K562 (cell line): ENCODE measurements at regions not wholly inside any gene's neighbourhood (a gene's known extent, or its start where the extent isn't known, plus 50 kb on each side); places are given as distances from the start of the nearest gene placed in this dataset.

Source experiments
- ATAC-seq: fragments of 200-7000 bp; cut with Tn5 transposase; 3 replicates; pipeline ENCODE4 v1.9.1; 2020; ENCODE audit warnings: moderate library complexity
- BruUV-seq: library from RNA; stranded (reverse); fragments of 400-500 nt; replicated peaks from 2 replicates; lab custom pipeline; 2021; lab: Mats Ljungman, UMichigan
- CTCF ChIA-PET: fragments of 300-600 bp; formaldehyde crosslinking; extraction: SDS; loops from one replicate; lab custom pipeline; 2021; ENCODE audit warnings: low intra/inter-chr PET ratio; lab: Yijun Ruan, JAX
- POLR2A ChIA-PET: fragments of 300-600, 350-650 bp; sonication (Branson Sonifier 250); formaldehyde crosslinking; extraction: SDS; loops from one replicate; lab custom pipeline; 2021; ENCODE audit warnings: antibody characterized with exemption, inconsistent platforms; lab: Yijun Ruan, JAX
- DNase-seq, 4 experiments: peaks; one replicate each; pipeline versions ENCODE4 v3.0.0 to v3.0.0-alpha.2; 2011 to 2018; ENCODE audit warnings: low spot score in 3 of 4, mixed read lengths in 3 of 4; ENCODE audit errors: extremely low read depth in 1 of 4
- FAIRE-seq: peaks from 2 replicates; lab custom pipeline; 2011; peaks lifted over from hg19 to GRCh38; lab: Jason Lieb, UNC
- H2AFZ ChIP-seq: 2 replicates; pipeline ENCODE4 v1.6.0; 2011; ENCODE audit warnings: low read depth, low read length, control low read depth, inconsistent platforms
- H3K27ac ChIP-seq: fragments of 200-600 bp; 3 replicates; pipeline ENCODE4 v1.8.0; 2011; ENCODE audit warnings: low read depth, mild to moderate bottlenecking, control low read depth, inconsistent platforms, low read length, moderate library complexity, mixed read lengths; ENCODE audit errors: extremely low read depth
- H3K27me3 ChIP-seq, 2 experiments: fragments of 300-600 bp in 1 of 2; 2 replicates in 1 of 2; 3 replicates in 1 of 2; pipeline versions ENCODE4 v1.6.0 to v1.8.0; 2011; ENCODE audit warnings: inconsistent platforms in 2 of 2, low read length in 2 of 2, mild to moderate bottlenecking in 1 of 2, mixed read lengths in 1 of 2, moderate library complexity in 1 of 2; ENCODE audit not compliant: control insufficient read depth in 2 of 2, insufficient read depth in 2 of 2
- H3K36me3 ChIP-seq: fragments of 300-600 bp; 3 replicates; pipeline ENCODE4 v1.8.0; 2011; ENCODE audit warnings: mild to moderate bottlenecking, low read length, inconsistent platforms; ENCODE audit not compliant: control insufficient read depth, insufficient read depth
- H3K4me1 ChIP-seq, 2 experiments: fragments of 200-600 bp in 1 of 2; replicated peaks in 1 of 2; 2 replicates in 1 of 2; 3 replicates in 1 of 2; pipeline versions ENCODE4 v1.5.1 to v1.8.0; 2011; ENCODE audit warnings: inconsistent platforms in 2 of 2, low read length in 2 of 2, mild to moderate bottlenecking in 1 of 2, mixed read lengths in 1 of 2, moderate library complexity in 1 of 2; ENCODE audit not compliant: control insufficient read depth in 2 of 2, insufficient read depth in 2 of 2
- H3K4me2 ChIP-seq: 2 replicates; pipeline ENCODE4 v1.6.1; 2011; ENCODE audit warnings: low read length, control low read depth, inconsistent platforms, mixed read lengths; ENCODE audit not compliant: insufficient read depth
- H3K4me3 ChIP-seq: fragments of 200-600 bp; sonication (generic), shearing (Covaris generic); 2 replicates; pipeline ENCODE4 v1.5.1; 2016; ENCODE audit warnings: control low read depth, inconsistent platforms
- H3K79me2 ChIP-seq: fragments of 200-600 bp; 3 replicates; pipeline ENCODE4 v1.8.0; 2011; ENCODE audit warnings: low read length, inconsistent platforms; ENCODE audit not compliant: control insufficient read depth, insufficient read depth
- H3K9ac ChIP-seq, 2 experiments: 2 replicates each; pipeline versions ENCODE4 v1.6.0 to v1.6.1; 2011; ENCODE audit warnings: low read depth in 2 of 2, low read length in 2 of 2, control low read depth in 1 of 2, inconsistent platforms in 1 of 2, mild to moderate bottlenecking in 1 of 2, mixed read lengths in 1 of 2; ENCODE audit not compliant: insufficient read depth in 1 of 2
- H3K9me1 ChIP-seq: one replicate; pipeline ENCODE4 v1.6.0; 2011; ENCODE audit warnings: inconsistent platforms, mild to moderate bottlenecking, low read length, moderate library complexity; ENCODE audit not compliant: control insufficient read depth, insufficient read depth
- H3K9me3 ChIP-seq: replicated peaks from 2 replicates; pipeline ENCODE4 v1.5.1; 2011; ENCODE audit warnings: low read depth, low read length, inconsistent platforms; ENCODE audit not compliant: control insufficient read depth, insufficient read depth
- H4K20me1 ChIP-seq: replicated peaks from 2 replicates; pipeline ENCODE4 v1.6.1; 2011; ENCODE audit warnings: low read length, inconsistent platforms, mixed read lengths; ENCODE audit not compliant: control insufficient read depth, insufficient read depth
- CBX5 ChIP-seq: IDR thresholded peaks from 2 replicates; pipeline ENCODE4 v1.6.1; 2014; ENCODE audit warnings: low read depth, borderline replicate concordance
- ETV5 ChIP-seq: sonication (generic); formaldehyde crosslinking; IDR thresholded peaks from 2 replicates; pipeline ENCODE4 v1.4.0; 2020; ENCODE audit warnings: low read depth, mild to moderate bottlenecking, missing genetic modification reagents
- LCOR ChIP-seq: sonication (generic); formaldehyde crosslinking; IDR thresholded peaks from 2 replicates; pipeline ENCODE4 v1.8.0; 2022; ENCODE audit warnings: mild to moderate bottlenecking, missing genetic modification reagents
- PHF8 ChIP-seq: fragments of 200-600 bp; sonication (generic); IDR thresholded peaks from 2 replicates; pipeline ENCODE4 v1.6.1; 2012; ENCODE audit warnings: mixed run types, mild to moderate bottlenecking, inconsistent platforms, low read length, moderate library complexity, borderline replicate concordance
- POLR2AphosphoS2 ChIP-seq: IDR thresholded peaks from 2 replicates; pipeline ENCODE4 v1.6.1; 2012; ENCODE audit warnings: low read length, improper control_type of control experiment
- POLR2H ChIP-seq: IDR thresholded peaks from 2 replicates; pipeline ENCODE4 v1.6.1; 2016; ENCODE audit warnings: missing genetic modification characterization, low read depth, mild to moderate bottlenecking, control low read depth, missing compliant biosample characterization, moderate library complexity
- U2AF1 ChIP-seq: fragments of 200-400 bp; formaldehyde crosslinking; optimal IDR thresholded peaks from 2 replicates; pipeline ENCODE3; 2017; ENCODE audit warnings: mild to moderate bottlenecking, low read depth, low read length, moderate library complexity
- ZBTB1 ChIP-seq: sonication (generic); formaldehyde crosslinking; IDR thresholded peaks from 2 replicates; pipeline ENCODE4 v1.8.1; 2023; ENCODE audit warnings: missing genetic modification reagents, low read depth, mild to moderate bottlenecking, borderline replicate concordance
- ZFP30 ChIP-seq: fragments of 250-450 bp; sonication (Bioruptor Pico); IDR thresholded peaks from 2 replicates; pipeline ENCODE4 v1.8.0; 2022; ENCODE audit warnings: moderate library complexity, mild to moderate bottlenecking, inconsistent platforms, borderline replicate concordance
- ZNF41 ChIP-seq: fragments of 250-450 bp; sonication (Bioruptor Pico); conservative IDR thresholded peaks from 2 replicates; pipeline ENCODE4 v1.4.0; 2020; ENCODE audit warnings: mild to moderate bottlenecking
- ZNF695 ChIP-seq: fragments of 450-650 bp; formaldehyde crosslinking; IDR thresholded peaks from 2 replicates; pipeline ENCODE4 v1.4.0; 2020; ENCODE audit warnings: mild to moderate bottlenecking, moderate library complexity
- ZNF77 ChIP-seq: fragments of 250-450 bp; sonication (Bioruptor Pico); IDR thresholded peaks from 2 replicates; pipeline ENCODE4 v1.5.0; 2020
- ZNF830 ChIP-seq: fragments of 250-450 bp; sonication (Bioruptor Pico); IDR thresholded peaks from 2 replicates; pipeline ENCODE4 v1.5.0; 2021; ENCODE audit warnings: mild to moderate bottlenecking
- ZZZ3 ChIP-seq: fragments of 450-650 bp; IDR thresholded peaks from 2 replicates; pipeline ENCODE4 v1.6.1; 2016; ENCODE audit warnings: antibody characterized with exemption, mild to moderate bottlenecking, moderate library complexity
- WGBS: fragments of 100-300 bp; shearing (Covaris generic); methylation state at CpG from one replicate; pipeline ENCODE4 v1.1.6; 2016; ENCODE audit warnings: low coverage, mixed read lengths; ENCODE audit not compliant: insufficient coverage; ENCODE audit errors: missing lambda C conversion rate; 5-methylcytosine and 5-hydroxymethylcytosine counted together
- in situ Hi-C: fragments of 300-500 bp; cut with MboI; formaldehyde crosslinking; loops from 4 replicates; pipeline ENCODE4 v1.15.0; 2018; ENCODE audit warnings: inconsistent platforms, mixed read lengths
- intact Hi-C: fragments of 100-400 bp; cut with micrococcal nuclease; formaldehyde crosslinking; loops from 2 replicates; pipeline ENCODE4 v1.14.2; 2022
- TF ChIP-seq, protein P1 (sequence below): fragments of 450-650 bp; IDR thresholded peaks from 2 replicates; pipeline ENCODE4 v1.6.1; 2014; ENCODE audit warnings: low read depth, mild to moderate bottlenecking, moderate library complexity, borderline replicate concordance

DNA sequence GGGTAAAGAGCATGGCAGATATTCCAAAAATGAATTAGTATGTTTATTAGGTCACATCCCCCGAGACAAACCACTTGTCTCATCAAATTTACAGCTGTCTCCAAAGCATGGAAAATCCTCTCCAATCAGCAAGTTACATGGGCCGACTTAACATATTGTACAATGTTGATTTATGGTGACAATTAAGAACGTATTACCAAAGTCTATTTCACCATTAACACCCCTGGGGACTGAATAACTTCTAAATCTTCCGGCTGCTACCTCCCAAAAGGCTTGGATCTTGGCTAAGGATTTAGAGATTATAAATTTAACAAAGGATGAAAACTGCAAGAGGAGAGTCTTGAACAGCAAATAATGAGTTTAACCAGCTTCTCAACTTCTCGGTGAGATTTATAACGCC lies 311.9 kb downstream of the NPIPA8 start (continued):
- TF ChIP-seq CBX5 = no peak
- no peak for TF ChIP-seq ZNF77 (CRISPR knock-in tag)
- TF ChIP-seq LCOR = no peak

GRCh38 chr16:18018376-18018775 lies 318.2 kb downstream of the NPIPA8 start:
- H2AFZ ChIP-seq = no peak overlapping the region
- CTCF ChIA-PET = no interaction called here
- no peak overlapping the region for H3K4me3 ChIP-seq
- in situ Hi-C loops = no loop called here
- no peaks in the 10 kb centered on the region for H3K9me1 ChIP-seq
- H3K27me3 ChIP-seq = 0 out of 5 replicates have a peak, but pooled peaks cover 0 to 2% of the 10 kb centered on the region in 2 experiments
- intact Hi-C loops = no loop called here
- POLR2A ChIA-PET = no interaction called here
- DNase-seq = no peak
- no peaks in the 10 kb centered on the region for H3K4me1 ChIP-seq
- no peak overlapping the region for H3K9ac ChIP-seq
- H3K4me2 ChIP-seq = no peak overlapping the region
- H3K79me2 ChIP-seq = no peaks in the 10 kb centered on the region; the same call in 2 of the 3 replicates
- no peak overlapping the region for H3K27ac ChIP-seq
- no peak for FAIRE-seq
- no peaks in the 10 kb centered on the region for H4K20me1 ChIP-seq
- H3K36me3 ChIP-seq = peaks cover 4% of the 10 kb centered on the region; the same call in 1 of the 3 replicates
- H3K9me3 ChIP-seq = no peaks in the 10 kb centered on the region
- 20% methylated on average over 4 of the region's 4 CpGs for WGBS
- BruUV-seq = no TSS peak
- TF ChIP-seq ZNF41 (CRISPR knock-in tag) (no peak), PHF8 (no peak), U2AF1 (no peak), ZFP30 (no peak), ZZZ3 (no peak), POLR2H (tag) (no peak), ZNF830 (CRISPR knock-in tag) (no peak), ETV5 (CRISPR knock-in tag) (no peak), ZBTB1 (no peak), POLR2AphosphoS2 (no peak), ZNF695 (no peak)
- TF ChIP-seq, protein P1, sequence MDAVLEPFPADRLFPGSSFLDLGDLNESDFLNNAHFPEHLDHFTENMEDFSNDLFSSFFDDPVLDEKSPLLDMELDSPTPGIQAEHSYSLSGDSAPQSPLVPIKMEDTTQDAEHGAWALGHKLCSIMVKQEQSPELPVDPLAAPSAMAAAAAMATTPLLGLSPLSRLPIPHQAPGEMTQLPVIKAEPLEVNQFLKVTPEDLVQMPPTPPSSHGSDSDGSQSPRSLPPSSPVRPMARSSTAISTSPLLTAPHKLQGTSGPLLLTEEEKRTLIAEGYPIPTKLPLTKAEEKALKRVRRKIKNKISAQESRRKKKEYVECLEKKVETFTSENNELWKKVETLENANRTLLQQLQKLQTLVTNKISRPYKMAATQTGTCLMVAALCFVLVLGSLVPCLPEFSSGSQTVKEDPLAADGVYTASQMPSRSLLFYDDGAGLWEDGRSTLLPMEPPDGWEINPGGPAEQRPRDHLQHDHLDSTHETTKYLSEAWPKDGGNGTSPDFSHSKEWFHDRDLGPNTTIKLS = no peak
- ATAC-seq = no peak
